Astrocyte (in vitro differentiated cells and primary cell): ENCODE measurements at regions not wholly inside any gene's neighbourhood (a gene's known extent, or its start where the extent isn't known, plus 50 kb on each side); places are given as distances from the start of the nearest gene placed in this dataset.

Experiments used
- DNase-seq: peaks from one replicate; pipeline ENCODE4 v3.0.0-alpha.2; 2010; ENCODE audit warnings: low read depth
- FAIRE-seq: peaks from 2 replicates; lab custom pipeline; 2011; peaks lifted over from hg19 to GRCh38; lab: Jason Lieb, UNC
- H2AFZ ChIP-seq: 2 replicates; pipeline ENCODE4 v1.6.0; 2012; ENCODE audit warnings: low read depth, low read length, inconsistent platforms
- H3K27ac ChIP-seq: 2 replicates; pipeline ENCODE4 v1.5.1; 2011; ENCODE audit warnings: low read depth, low read length, inconsistent platforms
- H3K27me3 ChIP-seq: 2 replicates; pipeline ENCODE4 v1.6.0; 2011; ENCODE audit warnings: low read length, inconsistent platforms; ENCODE audit not compliant: insufficient read depth
- H3K36me3 ChIP-seq: 2 replicates; pipeline ENCODE4 v1.5.1; 2011; ENCODE audit warnings: low read length, inconsistent platforms; ENCODE audit not compliant: insufficient read depth
- H3K4me1 ChIP-seq: 2 replicates; pipeline ENCODE4 v1.5.1; 2011; ENCODE audit warnings: low read length, inconsistent platforms; ENCODE audit not compliant: insufficient read depth
- H3K4me2 ChIP-seq: 2 replicates; pipeline ENCODE4 v1.6.0; 2012; ENCODE audit warnings: low read length, inconsistent platforms
- H3K4me3 ChIP-seq: 2 replicates; pipeline ENCODE4 v1.5.1; 2011; ENCODE audit warnings: low read depth, mild to moderate bottlenecking, low read length, inconsistent platforms; ENCODE audit not compliant: insufficient read depth
- H3K79me2 ChIP-seq: 2 replicates; pipeline ENCODE4 v1.6.0; 2012; ENCODE audit warnings: mild to moderate bottlenecking, low read length, inconsistent platforms; ENCODE audit not compliant: insufficient read depth
- H3K9ac ChIP-seq: 2 replicates; pipeline ENCODE4 v1.6.0; 2012; ENCODE audit warnings: mild to moderate bottlenecking, low read length, inconsistent platforms
- H3K9me3 ChIP-seq: 2 replicates; pipeline ENCODE4 v1.5.1; 2012; ENCODE audit warnings: low read depth, mild to moderate bottlenecking, low read length, inconsistent platforms; ENCODE audit not compliant: insufficient read depth
- H4K20me1 ChIP-seq: 2 replicates; pipeline ENCODE4 v1.6.0; 2012; ENCODE audit warnings: low read length, inconsistent platforms; ENCODE audit not compliant: insufficient read depth
- H3K27ac Mint-ChIP-seq: one replicate; pipeline ENCODE4 v1.8.0; 2021; ENCODE audit warnings: mild to moderate bottlenecking, mixed read lengths; ENCODE audit not compliant: unreplicated experiment
- H3K27me3 Mint-ChIP-seq: one replicate; pipeline ENCODE4 v1.8.0; 2021; ENCODE audit warnings: low read depth, mixed read lengths; ENCODE audit not compliant: unreplicated experiment
- H3K36me3 Mint-ChIP-seq: one replicate; pipeline ENCODE4 v1.8.0; 2021; ENCODE audit warnings: low read depth, mixed read lengths; ENCODE audit not compliant: unreplicated experiment
- H3K4me1 Mint-ChIP-seq: one replicate; pipeline ENCODE4 v1.8.0; 2021; ENCODE audit warnings: low read depth, mixed read lengths; ENCODE audit not compliant: unreplicated experiment
- H3K4me3 Mint-ChIP-seq: one replicate; pipeline ENCODE4 v1.8.0; 2021; ENCODE audit warnings: mild to moderate bottlenecking, moderate library complexity, mixed read lengths; ENCODE audit not compliant: unreplicated experiment
- H3K9me3 Mint-ChIP-seq: one replicate; pipeline ENCODE4 v1.8.0; 2021; ENCODE audit warnings: mild to moderate bottlenecking, mixed read lengths; ENCODE audit not compliant: unreplicated experiment
- EZH2 ChIP-seq: IDR thresholded peaks from 2 replicates; pipeline ENCODE4 v1.6.1; 2012; ENCODE audit warnings: mild to moderate bottlenecking, low read length, inconsistent platforms; ENCODE audit not compliant: insufficient read depth
- TF ChIP-seq, protein P1 (sequence below): IDR thresholded peaks from 2 replicates; pipeline ENCODE4 v1.5.1; 2011; ENCODE audit warnings: low read depth, mild to moderate bottlenecking, inconsistent platforms, low read length, moderate library complexity; ENCODE audit not compliant: insufficient read depth

DNA sequence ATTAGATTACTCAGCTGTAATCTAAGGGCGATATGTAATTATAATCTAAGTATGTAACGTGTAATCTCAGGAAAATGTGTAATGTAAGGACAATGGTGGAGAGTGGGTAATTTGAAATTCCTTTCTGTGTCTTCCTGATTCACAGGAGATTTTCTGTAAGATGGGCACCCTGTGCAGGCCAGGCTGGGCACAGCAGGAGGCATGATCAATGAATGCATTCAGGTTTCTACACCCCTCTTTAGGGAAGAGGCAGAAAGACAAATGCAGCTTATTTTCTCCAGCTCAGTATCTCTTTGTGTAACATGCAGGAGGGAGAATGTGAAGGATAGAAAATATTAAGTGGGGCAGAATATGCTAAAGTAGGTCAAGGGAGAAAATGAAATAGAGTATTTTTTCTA is 320.1 kb downstream of the PIK3C3 start:
- FAIRE-seq = no peak

GRCh38 chr18:42275949-42276730 is 321.1 kb downstream of the PIK3C3 start:
- Histone ChIP-seq H3K4me2 (no peak overlapping the region), H3K27ac (no peak overlapping the region), H3K27me3 (no peaks in the 10 kb centered on the region), H3K4me1 (no peaks in the 10 kb centered on the region), H3K9ac (no peak overlapping the region), H2AFZ (no peak overlapping the region), H3K79me2 (no peaks in the 10 kb centered on the region), H3K9me3 (no peaks in the 10 kb centered on the region), H3K4me3 (no peak overlapping the region), H4K20me1 (no peaks in the 10 kb centered on the region), H3K36me3 (no peaks in the 10 kb centered on the region)
- FAIRE-seq (no peak), DNase-seq (no peak)
- TF ChIP-seq, protein P1, sequence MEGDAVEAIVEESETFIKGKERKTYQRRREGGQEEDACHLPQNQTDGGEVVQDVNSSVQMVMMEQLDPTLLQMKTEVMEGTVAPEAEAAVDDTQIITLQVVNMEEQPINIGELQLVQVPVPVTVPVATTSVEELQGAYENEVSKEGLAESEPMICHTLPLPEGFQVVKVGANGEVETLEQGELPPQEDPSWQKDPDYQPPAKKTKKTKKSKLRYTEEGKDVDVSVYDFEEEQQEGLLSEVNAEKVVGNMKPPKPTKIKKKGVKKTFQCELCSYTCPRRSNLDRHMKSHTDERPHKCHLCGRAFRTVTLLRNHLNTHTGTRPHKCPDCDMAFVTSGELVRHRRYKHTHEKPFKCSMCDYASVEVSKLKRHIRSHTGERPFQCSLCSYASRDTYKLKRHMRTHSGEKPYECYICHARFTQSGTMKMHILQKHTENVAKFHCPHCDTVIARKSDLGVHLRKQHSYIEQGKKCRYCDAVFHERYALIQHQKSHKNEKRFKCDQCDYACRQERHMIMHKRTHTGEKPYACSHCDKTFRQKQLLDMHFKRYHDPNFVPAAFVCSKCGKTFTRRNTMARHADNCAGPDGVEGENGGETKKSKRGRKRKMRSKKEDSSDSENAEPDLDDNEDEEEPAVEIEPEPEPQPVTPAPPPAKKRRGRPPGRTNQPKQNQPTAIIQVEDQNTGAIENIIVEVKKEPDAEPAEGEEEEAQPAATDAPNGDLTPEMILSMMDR = no peak
- TF ChIP-seq EZH2 = no peak
- Mint-ChIP-seq H3K27me3 (no peaks in the 10 kb centered on the region), H3K36me3 (no peaks in the 10 kb centered on the region), H3K4me3 (no peak overlapping the region), H3K4me1 (peaks cover 5% of the 10 kb centered on the region), H3K9me3 (no peaks in the 10 kb centered on the region), H3K27ac (no peak overlapping the region)

More for the DNA sequence above, 320.1 kb downstream of the PIK3C3 start:
- TF ChIP-seq, protein P1 = no peak
- TF ChIP-seq EZH2 = no peak
- Histone ChIP-seq H2AFZ (no peak overlapping the region), H3K4me3 (no peak overlapping the region), H3K4me2 (no peak overlapping the region), H3K9me3 (no peaks in the 10 kb centered on the region), H4K20me1 (no peaks in the 10 kb centered on the region), H3K27ac (no peak overlapping the region), H3K4me1 (no peaks in the 10 kb centered on the region), H3K27me3 (no peaks in the 10 kb centered on the region), H3K36me3 (no peaks in the 10 kb centered on the region), H3K79me2 (no peaks in the 10 kb centered on the region), H3K9ac (no peak overlapping the region)
- no peak overlapping the region for H3K27ac Mint-ChIP-seq
- no peaks in the 10 kb centered on the region for H3K27me3 Mint-ChIP-seq
- no peak overlapping the region for H3K4me3 Mint-ChIP-seq
- no peaks in the 10 kb centered on the region for H3K36me3 Mint-ChIP-seq
- H3K4me1 Mint-ChIP-seq = peaks cover 5% of the 10 kb centered on the region
- no peaks in the 10 kb centered on the region for H3K9me3 Mint-ChIP-seq
- DNase-seq = no peak

- Histone ChIP-seq H3K9me3 (no peaks in the 10 kb centered on the region), H3K4me2 (no peak overlapping the region), H4K20me1 (no peaks in the 10 kb centered on the region), H3K79me2 (no peaks in the 10 kb centered on the region), H3K4me1 (no peaks in the 10 kb centered on the region), H2AFZ (no peak overlapping the region), H3K27me3 (no peaks in the 10 kb centered on the region), H3K4me3 (no peak overlapping the region), H3K27ac (no peak overlapping the region), H3K9ac (no peak overlapping the region), H3K36me3 (no peaks in the 10 kb centered on the region)
- no peak for DNase-seq
- Mint-ChIP-seq H3K9me3 (no peaks in the 10 kb centered on the region), H3K36me3 (no peaks in the 10 kb centered on the region), H3K4me3 (no peak overlapping the region), H3K27me3 (no peaks in the 10 kb centered on the region), H3K27ac (no peak overlapping the region), H3K4me1 (no peaks in the 10 kb centered on the region)
- TF ChIP-seq, protein P1 = no peak
- no peak for TF ChIP-seq EZH2
- FAIRE-seq = no peak
Measured at GRCh38 chr18:42281124-42281523, 326.1 kb downstream of the PIK3C3 start.
